Heart left ventricle (tissue), 16 donors: ENCODE measurements at regions not wholly inside any gene's neighbourhood (a gene's known extent, or its start where the extent isn't known, plus 50 kb on each side); places are given as distances from the start of the nearest gene placed in this dataset.

Experiments
- ATAC-seq, 4 donors: fragments of 200-7000 bp; cut with Tn5 transposase; one replicate each; pipeline ENCODE4 v1.9.1; 2020 to 2022; ENCODE audit warnings: moderate library complexity in 4 of 4, mild to moderate bottlenecking in 3 of 4, moderate number of reproducible peaks in 1 of 4
- DNase-seq, 5 donors: peaks; one replicate each; pipeline ENCODE4 v3.0.0-alpha.2; 2020
- H3K27ac ChIP-seq, 12 donors: fragments of 200-600 bp; sonication (generic) in 4 of 12; one replicate each; pipeline versions ENCODE4 v1.5.0 to v1.8.0; 2016 to 2022; ENCODE audit warnings: mild to moderate bottlenecking in 2 of 12
- H3K27me3 ChIP-seq, 9 donors: fragments of 200-600 bp; sonication (generic) in 2 of 9; one replicate each; pipeline versions ENCODE4 v1.5.1 to v1.8.0; 2016 to 2022; ENCODE audit warnings: mild to moderate bottlenecking in 3 of 9
- H3K36me3 ChIP-seq, 9 donors: fragments of 200-600 bp; sonication (generic) in 2 of 9; one replicate each; pipeline versions ENCODE4 v1.5.0 to v1.8.0; 2018 to 2022; ENCODE audit warnings: mild to moderate bottlenecking in 2 of 9
- H3K4me1 ChIP-seq, 12 donors: fragments of 200-600 bp; sonication (generic) in 4 of 12; one replicate each; pipeline versions ENCODE4 v1.5.0 to v1.8.0; 2016 to 2022; ENCODE audit warnings: mild to moderate bottlenecking in 3 of 12
- H3K4me3 ChIP-seq, 12 donors: fragments of 200-600 bp; sonication (generic) in 4 of 12; one replicate each; pipeline versions ENCODE4 v1.5.0 to v1.8.0; 2017 to 2022; ENCODE audit warnings: mild to moderate bottlenecking in 9 of 12, moderate library complexity in 4 of 12
- H3K9me3 ChIP-seq, 12 donors: fragments of 200-600 bp; sonication (generic) in 4 of 12; one replicate each; pipeline versions ENCODE4 v1.5.0 to v1.8.0; 2016 to 2022; ENCODE audit warnings: mild to moderate bottlenecking in 1 of 12
- CTCF ChIP-seq, 12 donors: fragments of 200-600 bp; sonication (generic) in 4 of 12; IDR thresholded peaks; one replicate each; pipeline versions ENCODE4 v1.5.0 to v1.8.0; 2018 to 2022; ENCODE audit warnings: antibody characterized with exemption in 12 of 12, mild to moderate bottlenecking in 5 of 12
- POLR2A ChIP-seq, 2 donors: fragments of 450-650 bp; IDR thresholded peaks; one replicate each; pipeline ENCODE4 v1.6.1; 2017; ENCODE audit warnings: antibody characterized with exemption in 2 of 2, mild to moderate bottlenecking in 2 of 2, moderate library complexity in 2 of 2
- WGBS, 4 donors: extraction: QIAGEN DNeasy Blood & Tissue Kit in 2 of 4; methylation state at CpG; one replicate each; pipeline versions ENCODE4 v1.1.5 to v1.1.7; 2013 to 2018; 5-methylcytosine and 5-hydroxymethylcytosine counted together
- intact Hi-C, 10 donors: fragments of 100-400 bp; cut with DNase I; formaldehyde crosslinking; loops; one replicate each; pipeline versions ENCODE4 v1.11.1 to v1.14.2; 2022
- donor health status: ischemic (EF 13 %, LVEDD 7.1; RV severe dilation, severe dysfunction).
- donor health status: healthy with polysubstance abuse.
- donor health status: DM: no; HTN: yes; CAD: no.
- donor health status: DM: no; HTN: no; CAD: no.
- donor health status: ischemic (EF 25% LVEDD 6.9; RV normal size, moderate dysfunction).
- donor health status: ischemic (EF 25% LVEDD 5.7; RV mildly dilated, moderate dysfunction).
- donor health status: healthy.
- donor health status: DM: yes; HTN: yes; CAD: no.
- donor health status: ischemic (EF 35%, LVEDD 5.7; RV mildly dilated, moderate dysfunction).
- donor health status: nonischemic (EF 11% LVEDD 7.7; RV severe dilation, severe dysfunction).
- donor health status: DM: yes; HTN: yes; CAD: no.
- donor health status: PGD.
- donor health status: ischemic (EF 29% LVEDD 5.4; RV normal size, mild dysfunction).
- donor health status: nonischemic (EF 23%, LVEDD 6.1; RV moderate dilation, normal function).

- Histone ChIP-seq H3K4me3 (peak overlapping the region in 2 of 12 donors; percentile 4 to 16), H3K4me1 (peaks cover 0 to 33% (median 17%) of the 10 kb centered on the region in 12 donors), H3K27me3 (no peaks in the 10 kb centered on the region), H3K27ac (peak overlapping the region in 9 of 12 donors; percentile 6 to 72 (median 60)), H3K36me3 (no peaks in the 10 kb centered on the region), H3K9me3 (peaks cover 0 to 12% (median 0%) of the 10 kb centered on the region in 12 donors)
- peak in 3 of 4 donors; percentile 22 to 65 (median 31) for ATAC-seq
- 55 to 64% (median 61%) methylated on average over 6 of the region's 6 CpGs for WGBS, 4 donors
- DNase-seq = no peak
- intact Hi-C loops = loop anchor here in 5 of 10 donors (2.0 to 10.0 kb wide), 7 partner anchors 70 to 275 kb away; partner anchors contain the start of gene FAM43A (in 3 of the 5)
- TF ChIP-seq POLR2A (IDR thresholded peaks at IDR 0.05) = no peak
- no peak for TF ChIP-seq CTCF (IDR thresholded peaks at IDR 0.05)
Observed at GRCh38 chr3:194951931-194952582, 266.4 kb downstream of the FAM43A start.

GRCh38 chr3:194952841-194953241 lies 267.2 kb downstream of the FAM43A start:
- Histone ChIP-seq H3K4me1 (peaks cover 0 to 33% (median 17%) of the 10 kb centered on the region in 12 donors), H3K27ac (peak overlapping the region in 9 of 12 donors; percentile 6 to 72 (median 60)), H3K4me3 (no peak overlapping the region), H3K27me3 (no peaks in the 10 kb centered on the region), H3K9me3 (peaks cover 0 to 8% (median 0%) of the 10 kb centered on the region in 12 donors), H3K36me3 (no peaks in the 10 kb centered on the region)
- intact Hi-C loops = loop anchor here in 5 of 10 donors (2.0 to 10.0 kb wide), 6 partner anchors 71 to 268 kb away; partner anchors contain the start of gene FAM43A (in 3 of the 5)
- TF ChIP-seq POLR2A (IDR thresholded peaks at IDR 0.05) (no peak), CTCF (IDR thresholded peaks at IDR 0.05) (no peak)
- 15 to 36% (median 27%) methylated on average over 6 of the region's 6 CpGs for WGBS, 4 donors
- ATAC-seq (peak in 3 of 4 donors; percentile 60 to 71 (median 61)), DNase-seq (peak in 2 of 5 donors; percentile 26 to 52)

GRCh38 chr3:194953291-194953690 lies 267.6 kb downstream of the FAM43A start:
- no peak overlapping the region for H3K4me3 ChIP-seq
- H3K4me1 ChIP-seq = peaks cover 0 to 33% (median 17%) of the 10 kb centered on the region in 12 donors
- peak in 1 of 4 donors; percentile 6 for ATAC-seq
- DNase-seq = no peak
- intact Hi-C loops = loop anchor here in 5 of 10 donors (2.0 to 10.0 kb wide), 6 partner anchors 71 to 268 kb away; partner anchors contain the start of gene FAM43A (in 3 of the 5)
- peaks cover 0 to 4% (median 0%) of the 10 kb centered on the region in 12 donors for H3K9me3 ChIP-seq
- WGBS, 4 donors = 49 to 69% (median 61%) methylated on average over 5 of the region's 5 CpGs
- no peaks in the 10 kb centered on the region for H3K36me3 ChIP-seq
- TF ChIP-seq POLR2A (IDR thresholded peaks at IDR 0.05) (no peak), CTCF (IDR thresholded peaks at IDR 0.05) (no peak)
- no peaks in the 10 kb centered on the region for H3K27me3 ChIP-seq
- H3K27ac ChIP-seq = peak overlapping the region in 8 of 12 donors; percentile 39 to 72 (median 65)

- no peak overlapping the region for H3K4me3 ChIP-seq
- DNase-seq (no peak), ATAC-seq (no peak)
- H3K27ac ChIP-seq = no peak overlapping the region
- H3K36me3 ChIP-seq = no peaks in the 10 kb centered on the region
- intact Hi-C loops = loop anchor here in 3 of 10 donors (2.0 to 10.0 kb wide), 3 partner anchors 271 to 273 kb away; partner anchors contain the start of gene FAM43A (in 1 of the 3)
- H3K9me3 ChIP-seq = no peaks in the 10 kb centered on the region
- H3K27me3 ChIP-seq = no peaks in the 10 kb centered on the region
- TF ChIP-seq CTCF (IDR thresholded peaks at IDR 0.05) (no peak), POLR2A (IDR thresholded peaks at IDR 0.05) (no peak)
- WGBS, 4 donors = 94 to 98% (median 96%) methylated on average over 7 of the region's 7 CpGs
- peaks cover 0 to 32% (median 17%) of the 10 kb centered on the region in 12 donors for H3K4me1 ChIP-seq
Observed at GRCh38 chr3:194955546-194955945, 269.9 kb downstream of the FAM43A start.
